Activated CD4-positive, alpha-beta T cell treated with anti-CD3 and anti-CD28 coated beads, Interleukin-2, amount 10 ng/mL, durations not matched to agents 24 days and 14 days (primary cell): ENCODE measurements at regions not wholly inside any gene's neighbourhood (a gene's known extent, or its start where the extent isn't known, plus 50 kb on each side); places are given as distances from the start of the nearest gene placed in this dataset.

Source experiments
- DNase-seq: peaks from one replicate; pipeline ENCODE4 v3.0.0; 2022
- H3K27ac Mint-ChIP-seq: one replicate; pipeline ENCODE4 v1.8.0; 2022; ENCODE audit warnings: mild to moderate bottlenecking, mixed read lengths
- H3K27me3 Mint-ChIP-seq: one replicate; pipeline ENCODE4 v1.8.0; 2022; ENCODE audit warnings: mixed read lengths
- H3K36me3 Mint-ChIP-seq: one replicate; pipeline ENCODE4 v1.8.0; 2022; ENCODE audit warnings: low read depth, mild to moderate bottlenecking, mixed read lengths
- H3K4me1 Mint-ChIP-seq: one replicate; pipeline ENCODE4 v1.8.0; 2021; ENCODE audit warnings: mixed read lengths
- H3K4me3 Mint-ChIP-seq: one replicate; pipeline ENCODE4 v1.8.0; 2022; ENCODE audit warnings: mild to moderate bottlenecking, moderate library complexity, mixed read lengths
- H3K9me3 Mint-ChIP-seq: one replicate; pipeline ENCODE4 v1.8.0; 2021; ENCODE audit warnings: mixed read lengths
- intact Hi-C: fragments of 100-400 bp; cut with micrococcal nuclease; formaldehyde crosslinking; loops from one replicate; pipeline ENCODE4 v1.15.1; 2023

DNA sequence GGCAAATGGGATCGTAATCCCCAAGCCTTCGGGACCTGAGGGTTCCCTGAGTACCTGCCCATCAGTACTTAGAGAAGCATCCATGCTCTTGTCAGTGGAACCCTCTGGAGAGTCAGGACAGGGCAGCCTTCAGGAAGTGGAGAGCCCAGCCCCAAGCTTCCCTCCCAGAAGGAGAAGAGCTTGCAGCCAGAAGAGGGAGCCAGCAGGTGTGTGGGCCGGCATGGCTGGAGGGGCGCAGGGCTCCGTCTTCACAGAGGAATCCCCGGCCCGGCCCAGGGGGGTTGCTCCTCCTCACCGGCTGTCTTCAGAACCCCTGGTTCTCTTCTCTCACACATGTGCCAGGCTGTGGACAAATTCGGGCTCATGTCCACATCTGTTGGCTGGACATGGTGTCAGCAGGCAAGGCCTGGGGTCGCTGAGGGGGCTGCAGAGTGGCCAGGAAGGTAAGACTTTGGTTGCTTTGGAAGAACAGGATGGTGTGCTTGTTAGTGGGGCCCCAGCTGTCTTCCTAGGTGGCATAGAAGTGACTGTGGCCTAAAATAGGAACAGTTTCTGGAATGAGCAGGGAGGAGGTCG lies 58.9 kb upstream of the RXRA start:
- Mint-ChIP-seq H3K27me3 (peaks cover 11% of the 10 kb centered on the region), H3K9me3 (no peaks in the 10 kb centered on the region), H3K27ac (no peak overlapping the region), H3K36me3 (no peaks in the 10 kb centered on the region), H3K4me3 (no peak overlapping the region), H3K4me1 (no peaks in the 10 kb centered on the region)
- no peak for DNase-seq
- intact Hi-C loops: no loop called here

DNA sequence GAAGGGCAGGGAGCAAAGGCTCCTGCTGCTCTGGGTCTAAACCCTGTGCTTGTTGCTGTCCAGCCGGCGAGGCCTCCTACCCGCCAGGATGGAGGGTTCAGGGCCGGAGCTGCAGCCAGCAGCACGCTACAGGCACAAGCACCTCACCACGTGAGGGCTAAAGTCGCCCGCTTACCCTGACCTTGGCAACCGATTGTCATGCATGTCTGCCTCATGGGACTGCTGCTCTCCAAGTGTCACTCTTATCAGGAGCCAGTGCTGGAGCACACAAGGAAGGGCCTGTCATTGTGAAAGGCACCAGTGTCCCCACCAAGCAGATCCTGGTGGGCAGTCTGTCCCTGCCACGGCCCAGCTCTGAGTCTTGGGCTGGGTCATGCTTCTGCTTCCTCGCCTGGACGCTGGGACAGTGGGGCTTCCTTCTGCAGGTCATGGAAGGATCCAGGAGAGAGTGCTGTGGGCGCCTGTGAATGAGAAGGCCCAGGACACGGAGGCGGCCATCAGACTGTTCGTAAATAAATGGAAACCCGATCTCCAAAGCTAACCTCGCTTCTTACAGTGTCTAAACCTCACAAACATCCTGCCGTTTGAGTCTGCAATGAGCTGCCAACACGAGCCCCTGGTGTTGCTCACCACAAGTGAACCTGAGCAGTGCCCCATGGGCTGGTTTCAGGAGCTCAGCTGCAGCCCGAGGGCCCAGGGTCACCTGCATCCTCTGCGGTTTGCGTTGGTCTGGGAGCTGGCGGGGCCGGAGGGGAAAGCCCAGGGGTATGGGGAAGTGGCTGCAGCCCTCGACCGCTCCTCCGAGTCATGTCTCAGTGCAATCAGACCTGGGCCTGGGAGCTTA lies 58.2 kb upstream of the RXRA start:
- Mint-ChIP-seq H3K9me3 (no peaks in the 10 kb centered on the region), H3K36me3 (no peaks in the 10 kb centered on the region), H3K27me3 (peaks cover 11% of the 10 kb centered on the region), H3K4me1 (no peaks in the 10 kb centered on the region), H3K4me3 (no peak overlapping the region), H3K27ac (no peak overlapping the region)
- intact Hi-C loops: no loop called here
- no peak for DNase-seq

DNA sequence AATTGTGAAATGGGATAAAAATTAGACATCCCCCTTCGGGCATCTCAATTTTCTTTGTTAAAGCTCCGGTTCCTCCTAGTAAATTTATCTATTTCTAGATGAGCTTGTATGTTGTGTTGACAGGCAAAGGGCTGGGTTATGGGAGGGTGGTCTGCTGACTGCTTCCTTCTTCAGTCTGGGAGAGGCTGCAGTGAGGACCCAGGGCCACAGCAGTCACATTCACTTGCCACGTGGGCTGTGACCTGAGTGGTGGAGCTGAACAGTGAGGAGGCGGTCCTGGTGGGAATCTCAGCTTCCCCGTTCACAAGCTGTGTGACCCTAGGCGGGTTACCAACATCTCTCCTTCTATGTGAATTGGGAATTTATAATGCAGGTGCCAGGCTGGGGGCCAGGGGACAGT lies 57.5 kb upstream of the RXRA start:
- DNase-seq: no peak
- intact Hi-C loops: no loop called here
- no peaks in the 10 kb centered on the region for H3K4me1 Mint-ChIP-seq
- H3K27ac Mint-ChIP-seq: no peak overlapping the region
- no peaks in the 10 kb centered on the region for H3K9me3 Mint-ChIP-seq
- H3K4me3 Mint-ChIP-seq: no peak overlapping the region
- peaks cover 9% of the 10 kb centered on the region for H3K27me3 Mint-ChIP-seq
- no peaks in the 10 kb centered on the region for H3K36me3 Mint-ChIP-seq

DNA sequence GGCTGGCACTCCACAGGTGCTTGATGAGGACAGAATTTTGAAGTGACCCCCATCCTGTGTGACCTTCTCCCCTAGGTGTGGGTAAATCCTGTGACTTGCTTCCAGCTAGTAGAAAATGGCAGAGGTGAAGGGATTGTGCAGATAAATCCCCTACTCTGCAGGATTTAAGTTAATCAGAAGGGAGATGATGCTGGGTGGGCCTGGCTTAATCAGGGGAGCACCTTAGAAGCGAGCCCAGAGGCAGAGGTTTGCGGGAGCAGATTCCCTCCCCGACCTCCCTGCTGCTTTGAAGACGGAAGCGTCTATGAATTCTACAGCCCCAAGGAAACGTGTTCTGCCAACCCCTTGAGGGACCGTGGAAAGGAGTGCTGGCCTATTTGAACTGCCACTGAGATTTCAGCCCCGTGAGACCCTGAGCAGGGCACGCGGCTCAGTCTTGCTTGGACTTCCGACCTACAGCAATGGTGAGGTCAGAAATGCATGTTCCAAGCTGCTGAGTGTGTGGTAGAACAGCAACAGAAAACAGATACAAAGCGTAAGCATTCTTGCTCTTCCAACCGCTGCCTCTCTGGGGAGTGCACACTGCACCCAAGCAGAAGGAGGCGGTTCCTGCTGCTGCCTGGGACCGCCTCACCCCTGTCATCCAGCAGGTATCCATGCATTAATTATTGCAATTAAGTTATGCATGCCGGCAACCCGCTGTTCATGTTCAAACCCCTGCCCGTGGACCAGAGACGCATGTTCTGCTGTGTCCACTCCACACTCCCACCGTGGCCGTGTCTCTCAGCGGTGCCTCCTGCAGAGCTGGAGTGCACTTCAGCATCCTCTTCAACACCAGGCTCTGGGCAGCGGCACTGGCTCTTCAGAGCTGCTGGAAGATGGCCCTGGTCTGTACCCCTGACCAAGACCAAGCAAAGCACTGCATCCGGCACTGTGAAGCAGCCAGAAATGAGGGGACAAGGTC lies 54.6 kb upstream of the RXRA start:
- Mint-ChIP-seq H3K27ac (no peak overlapping the region), H3K4me3 (no peak overlapping the region), H3K4me1 (no peaks in the 10 kb centered on the region), H3K27me3 (peaks cover 1% of the 10 kb centered on the region), H3K9me3 (no peaks in the 10 kb centered on the region), H3K36me3 (no peaks in the 10 kb centered on the region)
- DNase-seq: no peak
- intact Hi-C loops: no loop called here

DNA sequence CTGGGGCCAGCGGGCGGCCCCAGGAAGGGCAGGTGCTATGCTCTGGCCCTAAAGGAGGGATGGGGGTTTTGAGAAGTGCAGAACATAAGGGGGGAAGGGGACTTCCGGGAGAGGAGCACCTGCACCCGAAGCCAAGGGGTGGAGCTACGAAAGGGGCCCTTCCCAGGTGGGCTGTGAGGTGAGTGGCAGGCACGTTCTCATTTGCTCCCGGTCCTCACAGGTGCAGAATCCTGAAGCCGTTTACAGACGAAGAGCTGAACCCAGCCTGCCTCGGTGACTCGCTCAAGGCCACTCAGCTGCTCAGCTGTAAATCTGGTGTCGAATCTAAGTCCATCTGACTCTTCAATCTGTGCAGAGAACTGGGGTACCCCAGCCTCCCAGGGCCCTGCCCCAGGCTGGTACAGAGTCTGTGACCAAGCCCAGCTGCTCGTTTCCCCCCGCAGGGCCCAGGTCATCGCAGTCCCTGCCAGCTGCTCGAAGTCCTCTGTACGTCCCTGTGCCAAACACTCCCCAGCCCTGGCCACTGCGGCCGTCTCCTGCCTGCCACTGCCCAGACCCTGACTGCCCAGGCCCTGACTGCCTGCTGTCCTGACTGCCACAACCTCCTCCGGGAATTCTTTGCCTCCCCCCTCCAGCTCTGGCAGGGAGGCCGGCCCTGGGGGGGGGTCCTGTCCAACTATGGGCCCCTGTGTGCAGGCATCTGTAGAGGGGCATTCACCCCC lies 53.8 kb upstream of the RXRA start:
- intact Hi-C loops: no loop called here
- no peaks in the 10 kb centered on the region for H3K9me3 Mint-ChIP-seq
- no peaks in the 10 kb centered on the region for H3K36me3 Mint-ChIP-seq
- no peak overlapping the region for H3K4me3 Mint-ChIP-seq
- no peaks in the 10 kb centered on the region for H3K4me1 Mint-ChIP-seq
- no peak overlapping the region for H3K27ac Mint-ChIP-seq
- DNase-seq: no peak
- peaks cover 5% of the 10 kb centered on the region for H3K27me3 Mint-ChIP-seq

DNA sequence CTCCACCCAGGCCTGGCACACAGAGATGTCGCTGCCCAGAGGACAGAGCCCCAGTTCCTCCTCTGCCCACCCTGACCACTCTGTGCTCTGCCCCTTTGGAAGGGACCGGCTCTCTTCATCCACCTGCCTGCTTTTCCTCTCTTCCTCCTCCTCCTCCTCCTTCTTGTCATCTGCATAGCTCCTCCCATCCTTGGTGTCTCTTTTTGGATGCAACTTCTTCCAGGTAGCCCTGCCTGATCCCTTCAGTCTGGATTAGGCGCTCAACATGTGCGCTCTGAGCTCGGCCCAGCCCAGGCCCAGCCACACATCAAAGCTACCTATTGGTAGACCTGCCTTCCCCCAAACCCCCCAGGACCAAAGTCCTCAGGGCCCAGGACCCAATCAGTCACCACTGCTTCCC lies 52.6 kb upstream of the RXRA start:
- H3K27ac Mint-ChIP-seq: no peak overlapping the region
- H3K4me3 Mint-ChIP-seq: no peak overlapping the region
- peaks cover 5% of the 10 kb centered on the region for H3K27me3 Mint-ChIP-seq
- H3K9me3 Mint-ChIP-seq: no peaks in the 10 kb centered on the region
- H3K4me1 Mint-ChIP-seq: no peaks in the 10 kb centered on the region
- no peaks in the 10 kb centered on the region for H3K36me3 Mint-ChIP-seq
- DNase-seq: no peak
- intact Hi-C loops: no loop called here

DNA sequence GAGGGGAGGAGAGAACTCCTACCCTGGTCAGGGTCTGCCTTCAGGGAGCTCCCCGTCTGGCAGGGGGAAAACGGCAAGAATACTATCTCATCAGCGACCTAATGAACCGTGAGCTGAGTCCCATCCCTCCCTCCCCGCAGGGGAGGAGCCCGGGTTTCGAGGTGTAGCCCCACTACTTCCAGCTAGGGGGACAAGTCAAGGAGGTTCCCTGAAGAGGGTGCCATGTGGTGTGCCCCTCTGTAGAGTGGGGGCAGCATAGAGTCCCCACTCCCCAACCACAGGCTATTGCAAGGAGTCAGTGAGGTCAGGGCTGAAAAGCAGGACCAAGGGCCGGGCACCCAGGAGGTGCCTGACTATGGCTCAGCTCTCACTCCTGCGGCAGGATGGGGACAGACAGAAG lies 50.9 kb upstream of the RXRA start:
- no peak for DNase-seq
- no peaks in the 10 kb centered on the region for H3K9me3 Mint-ChIP-seq
- intact Hi-C loops: no loop called here
- peaks cover 5% of the 10 kb centered on the region for H3K27me3 Mint-ChIP-seq
- H3K27ac Mint-ChIP-seq: no peak overlapping the region
- H3K4me3 Mint-ChIP-seq: no peak overlapping the region
- no peaks in the 10 kb centered on the region for H3K4me1 Mint-ChIP-seq
- no peaks in the 10 kb centered on the region for H3K36me3 Mint-ChIP-seq

DNA sequence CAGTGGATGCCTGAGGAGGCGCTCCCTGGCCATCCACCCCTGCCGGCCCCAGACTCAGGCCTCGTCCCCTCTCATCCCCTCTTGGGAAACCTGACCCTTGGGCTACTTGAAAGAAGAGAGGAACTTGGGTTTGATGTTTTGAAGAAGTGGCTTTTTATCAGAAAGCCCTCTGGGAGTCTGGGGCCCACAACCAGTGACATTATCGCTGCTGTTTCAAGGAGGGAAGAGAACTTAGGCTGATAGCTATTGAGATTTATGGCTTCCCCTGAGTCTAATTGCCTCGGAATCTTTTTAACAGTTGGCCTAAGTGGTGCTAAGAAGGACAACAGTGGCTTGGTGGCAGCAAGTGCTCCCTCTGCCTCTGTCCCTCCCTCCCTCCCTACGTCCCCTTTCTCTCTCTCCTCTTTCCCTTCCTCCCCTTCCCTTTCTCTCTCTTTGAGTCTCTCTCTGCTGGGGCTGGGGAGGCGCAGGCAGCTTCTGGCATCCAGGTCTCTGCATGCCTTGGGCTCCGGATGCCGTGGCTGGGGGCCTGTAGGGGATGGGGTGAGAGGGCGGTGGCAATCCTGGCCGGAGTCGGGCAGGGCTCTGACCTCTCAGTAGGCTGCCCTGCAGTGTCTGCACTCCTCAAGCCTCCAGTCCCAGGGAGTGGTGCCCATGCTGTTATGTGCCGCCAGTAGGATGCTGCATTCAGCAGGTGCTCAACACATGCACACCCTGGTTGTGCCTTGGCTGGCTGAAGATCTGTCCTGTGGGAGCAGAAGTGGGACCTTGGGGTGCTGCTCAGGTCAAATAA lies 49.6 kb upstream of the RXRA start:
- H3K4me3 Mint-ChIP-seq: no peak overlapping the region
- no peaks in the 10 kb centered on the region for H3K4me1 Mint-ChIP-seq
- no peak for DNase-seq
- no peaks in the 10 kb centered on the region for H3K36me3 Mint-ChIP-seq
- no peak overlapping the region for H3K27ac Mint-ChIP-seq
- intact Hi-C loops: no loop called here
- no peaks in the 10 kb centered on the region for H3K9me3 Mint-ChIP-seq
- H3K27me3 Mint-ChIP-seq: peaks cover 5% of the 10 kb centered on the region
